ENCODE measurements at regions not wholly inside any gene's neighbourhood (a gene's known extent, or its start where the extent isn't known, plus 50 kb on each side); places are given as distances from the start of the nearest gene placed in this dataset.

DNA sequence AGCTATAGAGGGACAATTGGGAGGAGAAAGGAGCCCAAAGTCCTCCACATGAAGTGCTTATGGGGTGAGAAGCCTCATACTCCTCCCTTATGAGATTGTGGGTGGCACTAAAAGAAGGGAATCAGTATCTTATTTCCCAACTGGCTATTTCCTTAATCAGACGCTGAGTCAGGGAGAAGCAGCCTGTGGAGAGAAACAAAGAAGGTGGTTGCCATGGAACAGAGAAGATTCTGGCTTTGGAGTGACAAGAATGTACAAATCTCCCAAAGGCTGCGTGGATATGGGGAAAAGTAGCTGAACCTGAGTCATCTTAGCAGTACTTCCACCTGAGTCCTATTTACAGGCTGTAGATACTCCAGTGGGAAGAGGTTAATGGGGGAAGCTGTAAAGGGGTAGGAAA, 115.8 kb upstream of the CWC22 start:
- ATAC-seq: no peak

DNA sequence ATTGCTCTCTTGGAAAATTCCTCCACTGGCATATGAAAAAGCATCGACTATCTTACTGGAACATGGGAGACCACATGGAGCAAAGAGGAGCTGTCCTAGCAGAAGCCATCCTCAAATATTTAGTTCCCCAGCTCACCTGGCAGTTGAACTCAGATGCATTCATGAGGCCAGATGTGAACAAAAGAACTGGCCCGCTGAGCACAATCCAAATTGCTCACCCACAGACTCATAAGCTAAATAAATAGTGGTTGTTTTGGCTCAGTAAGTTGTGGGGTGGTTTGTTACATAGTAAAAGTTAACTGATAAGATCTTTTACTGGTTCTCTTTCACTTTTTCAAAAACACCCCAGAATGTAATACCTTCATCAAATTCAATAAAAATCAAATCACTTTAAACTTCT, 108.6 kb upstream of the CWC22 start:
- ATAC-seq: no peak

DNA sequence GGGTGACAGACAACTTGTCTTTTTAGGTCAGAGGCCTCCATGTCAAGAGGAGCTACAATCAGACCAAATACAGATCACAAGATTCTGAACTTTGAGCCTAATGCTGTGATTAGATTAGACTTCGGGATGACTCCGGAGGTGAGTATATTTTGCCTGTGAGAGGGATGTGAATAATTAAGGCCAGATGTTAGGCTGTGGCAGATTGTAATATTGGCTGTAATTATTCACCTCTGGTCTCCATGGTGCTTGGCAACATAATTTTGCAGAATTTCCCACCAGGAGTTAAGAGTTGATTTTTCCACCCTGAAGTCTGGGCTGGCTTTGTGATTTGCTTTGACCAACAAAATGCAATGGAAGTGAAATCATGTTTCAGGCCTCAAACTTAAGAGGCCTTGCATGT, 108.2 kb upstream of the CWC22 start:
- no peak for ATAC-seq

DNA sequence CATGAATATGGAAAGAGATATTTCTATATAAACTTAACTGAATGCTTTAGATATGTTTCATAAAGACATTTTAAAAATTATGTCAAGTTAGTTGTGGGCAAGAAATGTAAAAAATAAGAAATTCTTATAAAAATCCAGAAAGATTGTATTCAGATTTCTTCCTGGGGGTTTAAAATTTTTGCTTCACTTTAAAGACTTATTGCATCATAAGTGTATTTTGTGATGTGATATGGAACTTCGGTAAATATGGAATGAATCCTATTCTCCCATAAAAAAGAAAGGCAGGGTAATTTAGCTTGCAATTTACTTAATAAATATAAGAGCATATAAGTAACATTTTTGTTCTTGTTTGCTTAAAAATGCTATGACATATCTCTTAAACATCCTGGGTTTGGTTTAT, 104.8 kb upstream of the CWC22 start:
- ATAC-seq: no peak

DNA sequence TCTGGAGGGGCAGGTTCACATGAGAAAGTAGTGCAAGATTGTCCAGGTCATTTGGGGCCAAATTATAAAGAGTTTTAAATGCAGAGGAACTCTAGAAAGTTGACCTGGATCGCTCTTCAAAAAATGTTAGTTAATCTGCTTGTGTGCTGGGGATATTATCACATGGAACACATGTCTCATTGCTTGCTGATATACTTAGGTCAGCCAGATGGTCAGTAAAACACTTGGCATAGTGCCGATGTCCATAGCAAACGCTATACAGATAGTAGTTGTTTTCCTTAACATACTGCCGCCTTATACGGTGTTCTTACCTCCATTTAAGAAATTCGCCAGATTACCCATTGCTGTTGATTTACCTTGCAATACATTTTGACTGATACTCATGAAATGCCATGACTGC, 103.4 kb upstream of the CWC22 start:
- ATAC-seq: no peak

DNA sequence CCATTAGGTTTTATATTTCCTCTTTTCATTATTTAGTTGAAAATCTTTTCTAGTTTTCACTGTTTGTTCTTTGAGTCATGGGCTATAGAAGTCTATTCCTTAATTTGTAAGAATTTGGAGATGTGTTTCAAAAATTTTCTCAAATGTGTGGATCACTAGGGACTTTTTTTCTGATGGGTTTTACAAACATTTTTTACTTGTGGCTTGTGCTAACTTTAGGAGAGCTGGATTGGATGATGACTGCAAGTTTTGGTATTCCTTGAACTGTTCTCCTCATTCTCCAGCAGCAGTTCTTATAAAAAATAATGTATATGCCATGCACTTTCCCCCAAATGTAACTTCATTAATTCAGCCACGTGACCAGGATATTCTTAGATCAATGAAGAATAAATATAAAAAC, 94.7 kb upstream of the CWC22 start:
- no peak for ATAC-seq

DNA sequence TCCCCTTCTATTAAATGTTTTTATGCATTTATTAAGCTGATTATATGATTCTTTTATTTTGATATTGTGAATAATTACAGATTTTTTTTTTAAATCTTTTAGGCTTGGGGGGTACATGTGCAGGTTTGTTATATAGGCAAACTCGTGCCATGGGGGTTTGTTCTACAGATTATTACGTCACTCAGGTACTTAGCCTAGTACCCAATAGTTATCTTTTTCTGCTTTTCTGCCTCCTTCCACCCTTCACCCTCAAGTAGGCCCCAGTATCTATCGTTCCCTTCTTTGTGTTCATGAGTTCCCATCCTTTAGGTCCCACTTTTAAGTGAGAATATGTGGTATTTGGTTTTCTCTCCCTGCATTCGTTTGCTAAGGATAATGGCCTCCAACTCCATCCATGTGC, 92.2 kb upstream of the CWC22 start:
- ATAC-seq: no peak

DNA sequence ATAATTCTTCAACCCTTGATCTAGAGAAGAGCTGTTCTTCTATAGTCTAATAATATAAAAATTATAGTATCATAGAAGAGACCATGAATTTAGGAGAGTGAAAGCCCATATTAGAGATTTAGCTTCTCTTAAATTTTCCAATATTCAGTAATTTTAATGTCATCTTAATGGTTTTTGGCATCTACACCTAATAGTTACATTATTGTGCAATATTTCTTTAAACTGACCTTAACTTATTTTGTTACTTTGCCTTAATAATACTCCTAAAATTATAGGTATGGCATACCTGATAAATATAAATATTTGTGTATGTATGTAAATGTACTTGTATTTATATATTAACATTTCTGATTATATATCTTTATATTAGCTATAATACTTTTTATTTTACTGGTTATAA, 78.0 kb upstream of the CWC22 start:
- no peak for ATAC-seq

DNA sequence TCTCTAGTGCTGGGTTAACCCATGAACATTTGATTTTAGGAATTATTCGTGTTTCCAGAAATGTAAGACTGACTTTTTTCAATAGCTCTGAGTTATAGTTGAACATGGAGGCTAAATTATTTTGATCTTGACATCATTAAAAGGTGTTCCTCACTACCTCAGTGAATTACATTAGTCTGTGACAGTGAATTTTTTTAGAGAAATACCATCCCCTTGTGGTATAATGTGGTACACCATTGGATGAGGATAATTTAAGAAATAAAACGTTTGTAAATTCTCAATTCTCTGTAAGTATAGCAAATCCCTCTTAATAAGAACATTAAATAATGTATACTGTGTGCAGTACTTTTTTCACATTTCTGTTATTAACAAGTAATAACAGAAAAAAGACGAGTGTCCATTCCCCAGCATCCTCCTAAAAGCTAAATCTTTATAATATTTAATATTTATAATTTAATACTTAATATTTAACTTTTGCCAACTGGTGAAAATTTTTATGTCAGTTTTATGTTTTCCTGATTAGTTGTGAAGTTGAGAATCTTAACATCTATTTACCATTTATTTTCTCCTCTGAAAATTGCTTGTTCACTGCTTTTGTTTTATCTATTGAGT, 70.3 kb upstream of the CWC22 start:
- ATAC-seq: no peak

DNA sequence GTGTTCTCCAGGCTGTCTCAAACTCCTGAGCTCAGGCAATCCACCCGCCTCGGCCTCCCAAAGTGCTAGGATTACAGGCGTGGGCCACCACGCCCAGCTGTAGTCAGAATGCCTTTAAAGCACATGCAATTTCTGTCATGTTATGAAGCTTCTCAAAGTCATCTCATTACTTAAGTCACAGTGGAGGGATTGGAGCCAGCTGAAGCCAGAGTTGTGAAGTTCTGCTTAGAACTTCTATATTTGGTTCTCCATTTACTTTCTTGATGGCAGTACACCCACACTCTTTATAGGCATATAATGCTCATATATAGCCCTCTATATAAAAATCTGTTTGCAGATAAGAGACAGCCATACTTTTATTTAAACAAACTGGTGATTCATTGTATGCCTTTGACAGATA, 68.8 kb upstream of the CWC22 start:
- ATAC-seq: no peak

DNA sequence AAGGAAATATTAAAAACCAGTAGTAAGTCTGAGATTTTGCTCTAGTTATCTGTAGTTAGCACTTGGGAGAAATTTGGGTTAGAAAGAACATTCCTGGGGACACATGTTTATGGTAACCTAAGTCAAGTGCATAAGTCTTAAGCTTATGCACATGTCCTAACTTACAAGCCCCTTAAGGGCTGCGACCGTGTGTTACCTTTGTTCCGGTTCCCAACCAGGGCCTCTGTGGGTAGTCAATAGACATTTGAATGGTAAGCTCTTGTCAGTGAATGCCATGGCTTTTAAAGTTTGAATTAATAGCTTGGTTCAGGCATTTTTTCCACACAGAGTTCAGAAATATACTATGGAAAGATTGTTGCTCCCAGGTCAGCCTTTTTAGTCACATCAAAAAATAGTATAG, 64.7 kb upstream of the CWC22 start:
- ATAC-seq: no peak

DNA sequence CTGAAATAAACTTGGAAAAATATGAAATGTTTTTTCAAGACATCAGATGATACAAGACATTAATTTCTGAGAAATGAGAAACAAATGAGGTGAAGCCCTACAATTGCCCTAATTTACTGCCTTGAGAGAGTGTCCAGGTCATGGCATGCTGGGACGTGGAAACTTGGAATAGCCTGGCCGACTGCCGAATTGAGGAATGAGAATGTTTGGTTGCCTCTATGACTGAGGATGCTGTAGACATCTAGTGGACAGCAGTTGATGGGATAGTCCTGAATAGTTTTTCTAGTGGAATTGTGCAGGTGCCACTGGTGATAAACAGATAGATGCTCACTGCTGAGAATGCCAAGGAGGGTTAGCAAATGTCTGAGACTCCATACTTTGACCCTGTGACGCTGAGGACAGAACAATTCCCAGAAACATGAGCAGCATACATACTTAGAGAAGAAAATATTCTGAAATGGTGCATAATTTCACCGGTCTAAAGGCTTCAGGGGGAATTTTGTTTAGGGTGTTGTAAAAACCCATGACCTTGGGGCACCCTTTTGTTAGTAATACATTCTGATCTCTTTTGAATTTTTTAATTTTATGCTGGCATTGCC, 56.5 kb upstream of the CWC22 start:
- no peak for ATAC-seq

DNA sequence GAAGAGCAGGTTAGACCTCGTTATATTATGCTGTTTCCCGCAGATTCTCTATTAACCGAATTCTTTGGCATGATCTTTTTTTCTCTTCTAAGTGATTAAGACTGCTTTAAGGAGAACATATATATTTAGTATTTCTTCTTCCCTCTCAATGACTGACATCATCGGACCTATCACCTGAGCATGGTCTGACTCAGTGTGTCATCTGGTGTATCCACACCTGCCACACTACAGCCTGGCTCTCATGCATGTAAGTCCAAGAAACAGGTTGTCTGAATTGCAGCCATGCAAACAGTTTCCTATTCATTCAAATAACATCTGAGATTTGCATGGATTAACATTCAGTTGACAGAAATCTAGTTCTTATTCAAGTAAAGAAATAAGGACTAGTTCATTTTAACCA, 55.1 kb upstream of the CWC22 start:
- no peak for ATAC-seq

DNA sequence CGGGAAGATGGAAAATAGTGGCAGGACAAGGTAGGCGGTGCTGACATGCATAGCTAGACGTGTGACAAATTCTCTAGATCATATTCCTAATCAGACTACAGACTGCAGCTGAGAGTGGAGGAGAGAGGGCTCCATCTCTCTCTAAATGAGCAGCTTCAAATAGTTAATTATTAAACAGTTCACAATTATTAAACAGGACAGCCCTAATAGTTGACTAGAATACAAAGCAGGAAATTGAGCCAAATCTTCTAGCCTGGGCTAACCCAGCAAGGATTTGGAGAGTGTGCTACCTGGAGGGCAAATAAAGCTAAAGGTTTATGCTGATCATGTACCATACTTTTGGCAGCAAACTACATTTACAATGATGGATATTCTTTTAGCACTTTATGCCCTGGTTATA, 54.4 kb upstream of the CWC22 start:
- no peak for ATAC-seq

DNA sequence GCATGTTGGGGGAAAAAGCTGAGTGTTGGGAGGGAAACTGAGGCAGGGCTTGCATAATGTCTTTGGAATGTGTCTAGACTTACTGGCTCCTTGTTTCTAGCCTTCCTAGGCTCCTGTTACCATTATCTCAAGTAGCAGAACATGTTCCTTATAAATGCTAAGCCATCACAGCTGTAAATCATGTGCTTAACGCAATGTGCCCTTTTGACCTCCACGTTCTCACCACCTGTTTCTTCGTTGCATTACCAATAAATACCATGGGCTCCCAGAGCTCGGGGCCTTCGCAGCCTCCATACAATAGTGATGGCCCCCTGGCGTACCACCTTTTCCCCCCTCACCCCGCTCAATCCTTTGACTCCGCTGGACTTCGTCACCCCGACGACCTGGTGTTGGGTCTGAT, 54.0 kb upstream of the CWC22 start:
- ATAC-seq: no peak

DNA sequence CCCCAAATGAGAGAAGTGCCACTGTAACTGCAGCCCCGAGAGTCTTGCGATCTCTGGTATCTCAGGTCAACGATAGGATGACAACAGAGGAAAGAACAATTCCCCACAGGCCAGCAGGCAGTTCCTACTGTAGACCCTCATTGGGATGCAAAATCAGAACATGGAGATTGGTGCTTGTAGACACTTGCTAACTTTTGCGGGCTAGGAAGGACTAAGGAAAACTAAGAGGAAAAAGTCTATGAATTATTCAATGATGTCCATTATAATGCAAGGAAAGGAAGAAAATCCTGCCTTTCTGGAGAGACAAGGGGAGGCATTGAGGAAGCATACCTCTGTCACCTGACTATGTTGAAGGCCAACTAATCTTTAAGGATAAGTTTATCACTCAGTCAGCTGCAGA, 51.9 kb upstream of the CWC22 start:
- ATAC-seq: no peak

DNA sequence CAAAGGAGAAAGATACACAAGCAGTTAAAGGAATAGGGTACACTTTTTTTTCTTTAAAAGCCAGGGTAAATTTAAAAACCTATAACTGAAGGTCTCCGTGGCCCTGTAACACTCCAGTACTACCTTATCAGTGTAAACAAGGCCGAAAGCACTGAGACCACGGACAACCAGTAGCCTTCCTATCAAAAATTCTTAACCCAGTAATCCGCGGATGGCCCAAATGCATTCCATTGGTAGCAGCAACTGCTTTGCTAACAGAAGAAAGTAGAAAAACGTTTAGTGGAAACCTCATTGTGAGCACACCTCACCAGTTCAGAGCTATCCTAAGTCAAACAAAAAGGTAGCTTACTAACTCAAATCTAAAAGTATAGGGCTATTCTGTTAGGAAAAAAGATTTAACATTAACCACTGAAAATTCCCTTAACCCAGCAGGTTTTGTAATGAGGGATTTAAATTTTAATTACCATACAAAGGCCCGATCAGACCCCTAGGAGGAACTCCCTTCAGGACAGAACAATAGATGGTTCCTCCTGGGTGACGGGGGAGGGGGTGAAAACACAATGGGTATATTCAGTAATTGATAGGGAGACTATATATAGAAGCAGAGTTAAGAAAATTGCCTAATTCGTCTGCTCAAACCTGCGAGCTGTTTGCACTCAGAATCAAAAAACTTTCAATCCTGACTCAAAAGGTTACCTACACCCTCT, 50.8 kb upstream of the CWC22 start:
- no peak for ATAC-seq

All from activated CD4-positive, CD25-positive, alpha-beta regulatory T cell treated with anti-CD3 and anti-CD28 coated beads, Interleukin-2, amount 50 U/mL, for 24 hours (primary cell).